Smooth muscle cell (in vitro differentiated cells): ENCODE measurements at regions not wholly inside any gene's neighbourhood (a gene's known extent, or its start where the extent isn't known, plus 50 kb on each side); places are given as distances from the start of the nearest gene placed in this dataset.

Source experiments
- DNase-seq: peaks from one replicate; lab custom pipeline; 2025; ENCODE audit not compliant: unreplicated experiment; lab: John Stamatoyannopoulos, UW
- H2AFZ ChIP-seq: fragments of 200-600 bp; sonication (generic); 2 replicates; pipeline ENCODE4 v1.6.0; 2016; ENCODE audit warnings: antibody characterized with exemption, low read depth, mild to moderate bottlenecking
- H3F3A ChIP-seq: fragments of 200-600 bp; sonication (generic); 2 replicates; pipeline ENCODE4 v1.6.0; 2017; ENCODE audit warnings: antibody characterized with exemption, low read depth
- H3K27ac ChIP-seq: fragments of 200-600 bp; sonication (generic); 2 replicates; pipeline ENCODE4 v1.5.1; 2016; ENCODE audit warnings: low read depth, mild to moderate bottlenecking
- H3K27me3 ChIP-seq: fragments of 200-600 bp; sonication (generic); 2 replicates; pipeline ENCODE4 v1.6.1; 2016; ENCODE audit warnings: low read depth, mild to moderate bottlenecking
- H3K36me3 ChIP-seq: fragments of 200-600 bp; sonication (generic); 2 replicates; pipeline ENCODE4 v1.5.1; 2016; ENCODE audit warnings: low read depth
- H3K4me1 ChIP-seq: fragments of 200-600 bp; sonication (generic); 2 replicates; pipeline ENCODE4 v1.5.1; 2016; ENCODE audit warnings: low read depth
- H3K4me2 ChIP-seq: fragments of 200-600 bp; sonication (generic); 2 replicates; pipeline ENCODE4 v1.6.0; 2016; ENCODE audit warnings: mild to moderate bottlenecking
- H3K4me3 ChIP-seq: fragments of 200-600 bp; sonication (generic); 2 replicates; pipeline ENCODE4 v1.5.1; 2016; ENCODE audit warnings: mild to moderate bottlenecking
- H3K79me2 ChIP-seq: fragments of 200-600 bp; sonication (generic); 2 replicates; pipeline ENCODE4 v1.6.0; 2016; ENCODE audit warnings: low read depth, mild to moderate bottlenecking
- H3K9ac ChIP-seq: fragments of 200-600 bp; sonication (generic); 2 replicates; pipeline ENCODE4 v1.6.0; 2016; ENCODE audit warnings: low read depth
- H3K9me3 ChIP-seq: fragments of 200-600 bp; sonication (generic); replicated peaks from 2 replicates; pipeline ENCODE4 v1.5.1; 2016; ENCODE audit warnings: low read depth
- H4K20me1 ChIP-seq: fragments of 200-600 bp; sonication (generic); 2 replicates; pipeline ENCODE4 v1.6.0; 2016; ENCODE audit warnings: low read depth
- whole genome bisulfite sequencing: methylation state at CpG from one replicate; pipeline ENCODE4 v1.1.7; 2016; ENCODE audit warnings: low lambda C conversion rate; 5-methylcytosine and 5-hydroxymethylcytosine counted together
- TF ChIP-seq, protein P1 (sequence below): fragments of 200-600 bp; sonication (generic); IDR thresholded peaks from 2 replicates; pipeline ENCODE4 v1.5.1; 2017; ENCODE audit warnings: borderline replicate concordance, mild to moderate bottlenecking, antibody characterized with exemption; ENCODE audit not compliant: insufficient read depth, poor library complexity, severe bottlenecking

DNA sequence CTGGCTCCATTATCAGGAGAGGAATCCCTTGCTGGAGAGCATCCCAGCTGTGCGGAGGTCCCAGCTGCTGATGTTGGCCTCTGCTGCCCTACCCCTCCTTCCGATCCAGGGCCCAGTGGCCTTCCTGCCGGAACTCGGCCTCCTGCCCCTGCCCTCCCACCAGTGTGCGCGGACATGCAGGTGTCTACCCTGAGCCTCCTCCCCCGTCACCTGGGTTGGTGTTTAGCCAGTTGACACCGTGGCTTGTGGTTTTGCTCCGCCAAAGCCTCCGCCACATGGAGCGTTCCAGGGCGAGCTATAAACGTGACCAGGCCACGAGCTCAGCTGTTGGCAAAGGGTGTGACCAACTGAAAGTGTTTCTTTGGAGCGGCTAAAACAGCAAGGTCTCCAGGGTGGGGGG is 1104.3 kb downstream of the BCL11B start:
- H3K4me3 ChIP-seq: no peak overlapping the region
- no peaks in the 10 kb centered on the region for H4K20me1 ChIP-seq
- no peak overlapping the region for H3K27ac ChIP-seq
- TF ChIP-seq, protein P1, sequence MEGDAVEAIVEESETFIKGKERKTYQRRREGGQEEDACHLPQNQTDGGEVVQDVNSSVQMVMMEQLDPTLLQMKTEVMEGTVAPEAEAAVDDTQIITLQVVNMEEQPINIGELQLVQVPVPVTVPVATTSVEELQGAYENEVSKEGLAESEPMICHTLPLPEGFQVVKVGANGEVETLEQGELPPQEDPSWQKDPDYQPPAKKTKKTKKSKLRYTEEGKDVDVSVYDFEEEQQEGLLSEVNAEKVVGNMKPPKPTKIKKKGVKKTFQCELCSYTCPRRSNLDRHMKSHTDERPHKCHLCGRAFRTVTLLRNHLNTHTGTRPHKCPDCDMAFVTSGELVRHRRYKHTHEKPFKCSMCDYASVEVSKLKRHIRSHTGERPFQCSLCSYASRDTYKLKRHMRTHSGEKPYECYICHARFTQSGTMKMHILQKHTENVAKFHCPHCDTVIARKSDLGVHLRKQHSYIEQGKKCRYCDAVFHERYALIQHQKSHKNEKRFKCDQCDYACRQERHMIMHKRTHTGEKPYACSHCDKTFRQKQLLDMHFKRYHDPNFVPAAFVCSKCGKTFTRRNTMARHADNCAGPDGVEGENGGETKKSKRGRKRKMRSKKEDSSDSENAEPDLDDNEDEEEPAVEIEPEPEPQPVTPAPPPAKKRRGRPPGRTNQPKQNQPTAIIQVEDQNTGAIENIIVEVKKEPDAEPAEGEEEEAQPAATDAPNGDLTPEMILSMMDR: no peak
- no peak for DNase-seq
- 90% methylated on average over 15 of the region's 15 CpGs for WGBS
- H3K9me3 ChIP-seq: no peaks in the 10 kb centered on the region
- no peak overlapping the region for H2AFZ ChIP-seq
- no peaks in the 10 kb centered on the region for H3K79me2 ChIP-seq
- H3K4me1 ChIP-seq: no peaks in the 10 kb centered on the region
- no peak overlapping the region for H3K4me2 ChIP-seq
- no peaks in the 10 kb centered on the region for H3K36me3 ChIP-seq
- no peak overlapping the region for H3K9ac ChIP-seq
- no peaks in the 10 kb centered on the region for H3F3A ChIP-seq
- no peaks in the 10 kb centered on the region for H3K27me3 ChIP-seq

DNA sequence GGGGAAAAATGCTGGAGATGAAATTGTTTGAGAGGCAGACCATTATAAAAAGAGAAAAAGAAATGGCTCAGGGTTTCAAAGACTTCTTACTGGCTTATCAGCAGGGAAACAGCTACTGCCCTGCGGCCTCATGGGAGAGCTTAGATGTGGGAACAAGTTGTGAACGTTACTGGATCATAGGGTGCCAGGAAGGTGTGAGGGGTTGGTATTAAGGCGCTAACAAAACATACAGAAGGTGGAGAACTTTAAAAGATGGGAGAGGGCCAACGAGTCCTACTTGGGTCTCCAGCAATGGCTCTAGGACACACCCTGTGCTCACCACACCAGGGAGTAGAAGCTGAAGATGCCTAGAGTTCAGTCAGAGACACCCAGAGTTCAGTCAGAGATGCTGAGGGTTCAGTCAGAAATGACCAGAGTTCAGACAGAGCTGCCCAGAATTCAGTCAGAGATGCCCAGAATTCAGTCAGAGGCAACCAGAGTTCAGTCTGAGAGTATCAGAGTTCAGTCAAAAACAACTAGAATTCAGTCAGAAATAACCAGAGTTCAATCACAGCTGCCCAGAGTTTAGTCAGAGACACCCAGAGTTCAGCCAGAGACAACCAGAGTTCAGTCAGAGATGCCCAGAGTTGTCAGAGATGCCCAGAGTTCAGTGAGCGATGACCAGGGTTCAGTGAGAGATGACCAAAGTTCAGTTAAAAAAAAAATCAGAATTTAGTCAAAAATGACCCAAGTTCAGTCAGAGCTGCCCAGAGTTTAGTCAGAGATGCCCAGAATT is 1103.6 kb downstream of the BCL11B start:
- no peak overlapping the region for H3K9ac ChIP-seq
- no peaks in the 10 kb centered on the region for H3K4me1 ChIP-seq
- 92% methylated on average over 5 of the region's 5 CpGs for WGBS
- no peaks in the 10 kb centered on the region for H3K9me3 ChIP-seq
- H3K4me3 ChIP-seq: no peak overlapping the region
- H4K20me1 ChIP-seq: no peaks in the 10 kb centered on the region
- H3F3A ChIP-seq: no peaks in the 10 kb centered on the region
- DNase-seq: no peak
- no peaks in the 10 kb centered on the region for H3K27me3 ChIP-seq
- H2AFZ ChIP-seq: no peak overlapping the region
- TF ChIP-seq, protein P1: no peak
- H3K4me2 ChIP-seq: no peak overlapping the region
- H3K27ac ChIP-seq: no peak overlapping the region
- no peaks in the 10 kb centered on the region for H3K36me3 ChIP-seq
- H3K79me2 ChIP-seq: no peaks in the 10 kb centered on the region

DNA sequence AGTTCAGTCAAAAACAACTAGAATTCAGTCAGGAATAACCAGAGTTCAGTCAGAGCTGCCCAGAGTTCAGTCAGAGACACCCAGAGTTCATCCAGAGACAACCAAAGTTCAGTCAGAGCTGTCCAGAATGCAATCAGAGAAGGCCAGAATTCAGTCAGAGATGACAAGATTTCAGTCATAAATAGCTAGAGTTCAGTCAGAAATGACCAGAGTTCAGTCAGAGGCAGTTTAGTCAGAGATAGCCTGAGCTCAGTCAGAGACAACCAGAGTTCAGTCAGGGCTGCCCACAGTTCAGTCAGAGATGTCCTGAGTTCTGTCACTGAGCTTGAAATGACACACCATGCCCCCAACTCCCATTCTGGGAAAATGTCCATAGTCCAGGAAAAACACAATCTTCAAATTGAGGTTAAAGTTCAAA is 1102.8 kb downstream of the BCL11B start:
- Histone ChIP-seq H3K4me3 (no peak overlapping the region), H3K27me3 (no peaks in the 10 kb centered on the region), H2AFZ (no peak overlapping the region), H3K36me3 (no peaks in the 10 kb centered on the region), H3K4me1 (no peaks in the 10 kb centered on the region), H3K4me2 (no peak overlapping the region), H3K9me3 (no peaks in the 10 kb centered on the region), H3F3A (no peaks in the 10 kb centered on the region), H3K9ac (no peak overlapping the region), H3K79me2 (no peaks in the 10 kb centered on the region), H3K27ac (no peak overlapping the region), H4K20me1 (no peaks in the 10 kb centered on the region)
- TF ChIP-seq, protein P1: no peak
- DNase-seq: no peak

DNA sequence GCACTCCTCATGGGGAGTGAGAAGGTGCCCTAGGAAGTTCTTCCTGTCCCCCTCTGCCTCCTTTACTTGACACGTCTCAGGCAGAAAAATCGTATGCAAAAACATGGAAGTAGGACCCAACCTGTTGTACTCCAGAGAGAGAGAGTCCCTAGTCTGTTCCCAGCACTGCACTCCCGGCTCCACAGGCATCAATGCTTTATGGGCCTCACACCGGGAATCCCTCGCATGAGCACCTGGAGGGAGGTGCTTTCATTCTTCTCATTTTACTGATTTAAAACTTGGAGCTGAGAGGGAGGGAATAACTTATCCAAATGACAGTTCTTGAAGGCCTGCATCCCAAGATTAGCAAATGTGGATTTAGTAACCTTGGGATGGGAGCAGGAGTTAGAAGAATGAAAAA is 1101.4 kb downstream of the BCL11B start:
- Histone ChIP-seq H3K36me3 (no peaks in the 10 kb centered on the region), H3K27ac (no peak overlapping the region), H3K9me3 (no peaks in the 10 kb centered on the region), H4K20me1 (no peaks in the 10 kb centered on the region), H3K9ac (no peak overlapping the region), H3K4me1 (no peaks in the 10 kb centered on the region), H3K27me3 (no peaks in the 10 kb centered on the region), H3F3A (no peaks in the 10 kb centered on the region), H3K4me3 (no peak overlapping the region), H2AFZ (no peak overlapping the region), H3K4me2 (no peak overlapping the region), H3K79me2 (no peaks in the 10 kb centered on the region)
- 64% methylated on average over 5 of the region's 5 CpGs for WGBS
- TF ChIP-seq, protein P1: no peak
- DNase-seq: no peak
